PC-3 (cell line): ENCODE measurements at regions not wholly inside any gene's neighbourhood (a gene's known extent, or its start where the extent isn't known, plus 50 kb on each side); places are given as distances from the start of the nearest gene placed in this dataset.

Experiments
- EZH2 ChIP-seq: fragments of 300-600 bp; sonication (generic); IDR thresholded peaks from one replicate; pipeline ENCODE4 v1.6.1; 2017; ENCODE audit warnings: antibody characterized with exemption, mild to moderate bottlenecking, low read length; ENCODE audit not compliant: unreplicated experiment
- EZH2phosphoT487 ChIP-seq: fragments of 300-600 bp; sonication (generic); IDR thresholded peaks from 2 replicates; pipeline ENCODE4 v1.6.1; 2018; ENCODE audit warnings: mild to moderate bottlenecking, antibody characterized with exemption, low read length, borderline replicate concordance
- TF ChIP-seq, protein P1 (sequence below): fragments of 300-600 bp; sonication (generic); conservative IDR thresholded peaks from 2 replicates; pipeline ENCODE4 v1.5.1; 2017; ENCODE audit warnings: antibody characterized with exemption, low read depth, mild to moderate bottlenecking, low read length

DNA sequence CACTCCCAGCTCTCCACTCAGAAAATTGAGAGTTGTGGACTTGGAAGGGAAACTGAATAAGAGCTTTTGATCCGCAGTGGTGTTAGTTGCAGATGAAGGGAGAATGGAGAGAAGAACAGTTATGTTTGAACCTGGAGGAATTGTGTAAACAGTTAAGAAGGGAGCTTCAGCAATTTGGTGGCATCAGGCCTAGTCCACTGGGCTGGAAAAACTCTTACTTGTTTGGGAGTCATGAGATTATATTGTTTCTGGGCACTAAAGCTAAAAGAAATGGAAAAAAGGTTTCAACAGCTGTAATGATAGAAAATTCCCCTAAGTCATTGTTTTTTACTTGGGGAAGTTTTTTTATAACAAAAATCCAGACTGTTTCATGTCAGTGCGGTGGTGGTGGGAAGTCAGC, 256.1 kb upstream of the C1orf87 start:
- TF ChIP-seq, protein P1, sequence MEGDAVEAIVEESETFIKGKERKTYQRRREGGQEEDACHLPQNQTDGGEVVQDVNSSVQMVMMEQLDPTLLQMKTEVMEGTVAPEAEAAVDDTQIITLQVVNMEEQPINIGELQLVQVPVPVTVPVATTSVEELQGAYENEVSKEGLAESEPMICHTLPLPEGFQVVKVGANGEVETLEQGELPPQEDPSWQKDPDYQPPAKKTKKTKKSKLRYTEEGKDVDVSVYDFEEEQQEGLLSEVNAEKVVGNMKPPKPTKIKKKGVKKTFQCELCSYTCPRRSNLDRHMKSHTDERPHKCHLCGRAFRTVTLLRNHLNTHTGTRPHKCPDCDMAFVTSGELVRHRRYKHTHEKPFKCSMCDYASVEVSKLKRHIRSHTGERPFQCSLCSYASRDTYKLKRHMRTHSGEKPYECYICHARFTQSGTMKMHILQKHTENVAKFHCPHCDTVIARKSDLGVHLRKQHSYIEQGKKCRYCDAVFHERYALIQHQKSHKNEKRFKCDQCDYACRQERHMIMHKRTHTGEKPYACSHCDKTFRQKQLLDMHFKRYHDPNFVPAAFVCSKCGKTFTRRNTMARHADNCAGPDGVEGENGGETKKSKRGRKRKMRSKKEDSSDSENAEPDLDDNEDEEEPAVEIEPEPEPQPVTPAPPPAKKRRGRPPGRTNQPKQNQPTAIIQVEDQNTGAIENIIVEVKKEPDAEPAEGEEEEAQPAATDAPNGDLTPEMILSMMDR, result no peak
- TF ChIP-seq EZH2, result no peak
- no peak for TF ChIP-seq EZH2phosphoT487
